ENCODE measurements at regions not wholly inside any gene's neighbourhood (a gene's known extent, or its start where the extent isn't known, plus 50 kb on each side); places are given as distances from the start of the nearest gene placed in this dataset.

- Mint-ChIP-seq H3K36me3 (ENCODE audit: low read depth) (peaks cover 12% of the 10 kb centered on the region; the same call in 2 of the 3 replicates), H3K9me3 (peaks cover 16% of the 10 kb centered on the region), H3K27ac (no peak overlapping the region), H3K27me3 (ENCODE audit: insufficient read depth, low read depth, poor library complexity) (no peaks in the 10 kb centered on the region), H3K4me3 (no peak overlapping the region), H3K4me1 (no peaks in the 10 kb centered on the region)
- Histone ChIP-seq H3K79me2 (replicated peaks; ENCODE audit: insufficient read depth) (no peaks in the 10 kb centered on the region), H3K27ac (ENCODE audit: low read depth) (no peak overlapping the region), H3F3A (replicated peaks; ENCODE audit: low read depth) (no peaks in the 10 kb centered on the region), H3K9me2 (ENCODE audit: insufficient read depth) (no peaks in the 10 kb centered on the region; the same call in 1 of the 2 replicates), H3K4me2 (no peak overlapping the region), H3K4me3 (no peak overlapping the region), H3K27me3 (ENCODE audit: insufficient read depth) (no peaks in the 10 kb centered on the region), H4K20me1 (replicated peaks; ENCODE audit: insufficient read depth) (no peaks in the 10 kb centered on the region), H3K4me1 (ENCODE audit: insufficient read depth) (no peaks in the 10 kb centered on the region), H3K36me3 (ENCODE audit: insufficient read depth) (0 out of 2 replicates have a peak, but pooled peaks cover 4% of the 10 kb centered on the region), H2AFZ (no peak overlapping the region)
- ATAC-seq: no peak
- no peak for DNase-seq (ENCODE audit: low spot score)
- no peak for TF ChIP-seq ZNF462 (CRISPR knock-in tag; IDR thresholded peaks at IDR 0.05)
- TF ChIP-seq STAT1 (IDR thresholded peaks at IDR 0.05; ENCODE audit: unreplicated experiment): no peak
- no peak for TF ChIP-seq ZNF114 (CRISPR knock-in tag; IDR thresholded peaks at IDR 0.05)
- no peak for TF ChIP-seq POLR2AphosphoS5 (IDR thresholded peaks at IDR 0.05; ENCODE audit: low read depth)
- no peak for TF ChIP-seq CTCF (conservative IDR thresholded peaks at IDR 0.05; ENCODE audit: low read depth in 2 of 2)
- TF ChIP-seq EZH2 (IDR thresholded peaks at IDR 0.05; ENCODE audit: low read depth, unreplicated experiment): no peak
- TF ChIP-seq NANOG (IDR thresholded peaks at IDR 0.05; ENCODE audit: borderline replicate concordance): no peak
- no peak for TF ChIP-seq EZH2phosphoT487 (IDR thresholded peaks at IDR 0.05; ENCODE audit: unreplicated experiment)
- TF ChIP-seq CREB1 (CRISPR knock-in tag; IDR thresholded peaks at IDR 0.05; ENCODE audit: low read depth): no peak
- TF ChIP-seq ZNF331 (CRISPR knock-in tag; IDR thresholded peaks at IDR 0.05; ENCODE audit: low read depth): no peak
- TF ChIP-seq JUNB (IDR thresholded peaks at IDR 0.05; ENCODE audit: unreplicated experiment): no peak
- TF ChIP-seq REST (IDR thresholded peaks at IDR 0.05; ENCODE audit: unreplicated experiment): no peak
- no peak for TF ChIP-seq ETS1 (IDR thresholded peaks at IDR 0.05)
Observed at GRCh38 chr3:82475306-82475705, 713.9 kb upstream of the GBE1 start.
